OCI-LY7 (cell line): ENCODE measurements at regions not wholly inside any gene's neighbourhood (a gene's known extent, or its start where the extent isn't known, plus 50 kb on each side); places are given as distances from the start of the nearest gene placed in this dataset.

ENCODE experiments used
- BruUV-seq: library from RNA; stranded (reverse); fragments of 400-500 nt; replicated peaks from 2 replicates; lab custom pipeline; 2021; lab: Mats Ljungman, UMichigan
- CTCF ChIA-PET: fragments of 300-600 bp; sonication (Branson Sonifier 250); formaldehyde crosslinking; loops from one replicate; lab custom pipeline; 2022; ENCODE audit warnings: antibody characterized with exemption; ENCODE audit not compliant: unreplicated experiment; lab: Charles Lee
- POLR2A ChIA-PET: fragments of 300-600 bp; sonication (Branson Sonifier 250); formaldehyde crosslinking; loops from one replicate; lab custom pipeline; 2022; ENCODE audit warnings: antibody characterized with exemption; lab: Charles Lee
- DNase-seq: peaks from one replicate; pipeline ENCODE4 v3.0.0-alpha.2; 2015; ENCODE audit warnings: low spot score
- H2AFZ ChIP-seq: fragments of 200-600 bp; sonication (generic), shearing (Covaris generic); 2 replicates; pipeline ENCODE4 v1.6.1; 2014; ENCODE audit warnings: mild to moderate bottlenecking, antibody characterized with exemption, low read length, moderate library complexity
- H3K27ac ChIP-seq: fragments of 200-600 bp; sonication (generic); 2 replicates; pipeline ENCODE4 v1.5.1; 2014; ENCODE audit warnings: mixed run types, low read depth, mild to moderate bottlenecking, moderate library complexity, low read length, inconsistent platforms; ENCODE audit not compliant: poor library complexity, severe bottlenecking
- H3K36me3 ChIP-seq: fragments of 200-600 bp; sonication (generic); 2 replicates; pipeline ENCODE4 v1.6.1; 2014; ENCODE audit warnings: mild to moderate bottlenecking, antibody characterized with exemption, low read length, moderate library complexity, mixed read lengths; ENCODE audit not compliant: insufficient read depth
- H3K4me1 ChIP-seq: fragments of 200-600 bp; sonication (generic); 2 replicates; pipeline ENCODE4 v1.5.1; 2014; ENCODE audit warnings: mild to moderate bottlenecking, low read length; ENCODE audit not compliant: insufficient read depth, poor library complexity, severe bottlenecking
- H3K4me2 ChIP-seq: fragments of 200-600 bp; sonication (generic); 2 replicates; pipeline ENCODE4 v1.6.1; 2014; ENCODE audit warnings: mild to moderate bottlenecking, low read length
- H3K4me3 ChIP-seq: fragments of 200-600 bp; sonication (generic); 2 replicates; pipeline ENCODE4 v1.5.1; 2014; ENCODE audit warnings: mild to moderate bottlenecking, low read depth, low read length; ENCODE audit not compliant: poor library complexity, severe bottlenecking
- H3K79me2 ChIP-seq: fragments of 200-600 bp; sonication (generic); 2 replicates; pipeline ENCODE4 v1.6.1; 2016; ENCODE audit warnings: low read depth, mild to moderate bottlenecking, low read length, moderate library complexity, mixed read lengths; ENCODE audit not compliant: insufficient read depth
- H3K9me2 ChIP-seq: fragments of 200-600 bp; sonication (generic); 2 replicates; pipeline ENCODE4 v1.6.1; 2016; ENCODE audit warnings: mild to moderate bottlenecking, low read length, mixed read lengths; ENCODE audit not compliant: insufficient read depth
- H3K9me3 ChIP-seq: fragments of 200-600 bp; sonication (generic); 2 replicates; pipeline ENCODE4 v1.6.1; 2014; ENCODE audit warnings: mild to moderate bottlenecking, mixed run types, low read length, mixed read lengths
- H4K20me1 ChIP-seq: fragments of 200-600 bp; sonication (generic); 2 replicates; pipeline ENCODE4 v1.6.1; 2014; ENCODE audit warnings: mild to moderate bottlenecking, antibody characterized with exemption, low read length, moderate library complexity, mixed read lengths; ENCODE audit not compliant: insufficient read depth
- EZH2phosphoT487 ChIP-seq: fragments of 200-600 bp; sonication (generic); IDR thresholded peaks from 2 replicates; pipeline ENCODE4 v1.6.1; 2018; ENCODE audit warnings: low read depth, borderline replicate concordance, mild to moderate bottlenecking, mixed run types, antibody characterized with exemption, low read length, moderate library complexity, mixed read lengths
- intact Hi-C: fragments of 100-400 bp; cut with micrococcal nuclease; formaldehyde crosslinking; loops from one replicate; pipeline ENCODE4 v1.10.0; 2022; ENCODE audit not compliant: unreplicated experiment
- TF ChIP-seq, protein P1 (sequence below): fragments of 200-600 bp; sonication (generic); conservative IDR thresholded peaks from 2 replicates; pipeline ENCODE4 v1.5.1; 2014; ENCODE audit warnings: mild to moderate bottlenecking, antibody characterized with exemption, low read length, moderate library complexity, mixed read lengths

DNA sequence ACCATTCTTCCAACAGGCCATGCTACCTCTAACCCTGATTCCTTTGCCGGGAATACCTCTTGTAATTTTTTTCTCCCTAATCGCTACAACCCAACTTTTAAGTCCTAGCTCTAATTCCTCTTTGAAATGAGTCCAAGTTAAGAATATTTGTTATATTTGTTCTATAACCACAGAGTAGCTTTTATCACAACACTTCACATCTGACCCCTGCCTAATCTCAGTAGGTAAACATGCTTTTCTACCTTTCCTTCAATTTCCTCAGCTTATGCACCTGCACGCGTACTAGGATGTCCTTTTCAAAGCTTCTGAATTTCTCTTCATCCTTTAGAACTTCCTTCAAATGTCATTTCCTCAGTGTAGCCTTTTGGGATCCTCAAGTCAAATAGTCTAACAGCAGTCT, 915.5 kb upstream of the LCORL start:
- ChIA-PET POLR2A (interaction anchor here (0.6 to 1.5 kb wide), 3 partner anchors 30 to 161 kb away, joined by 3 read pairs; no protein-coding TSS in a partner anchor), CTCF (no interaction called here)
- H3K79me2 ChIP-seq, result no peaks in the 10 kb centered on the region
- H3K4me3 ChIP-seq, result no peak overlapping the region
- H2AFZ ChIP-seq, result no peak overlapping the region
- no peak overlapping the region for H3K4me2 ChIP-seq
- DNase-seq, result no peak
- TF ChIP-seq, protein P1, sequence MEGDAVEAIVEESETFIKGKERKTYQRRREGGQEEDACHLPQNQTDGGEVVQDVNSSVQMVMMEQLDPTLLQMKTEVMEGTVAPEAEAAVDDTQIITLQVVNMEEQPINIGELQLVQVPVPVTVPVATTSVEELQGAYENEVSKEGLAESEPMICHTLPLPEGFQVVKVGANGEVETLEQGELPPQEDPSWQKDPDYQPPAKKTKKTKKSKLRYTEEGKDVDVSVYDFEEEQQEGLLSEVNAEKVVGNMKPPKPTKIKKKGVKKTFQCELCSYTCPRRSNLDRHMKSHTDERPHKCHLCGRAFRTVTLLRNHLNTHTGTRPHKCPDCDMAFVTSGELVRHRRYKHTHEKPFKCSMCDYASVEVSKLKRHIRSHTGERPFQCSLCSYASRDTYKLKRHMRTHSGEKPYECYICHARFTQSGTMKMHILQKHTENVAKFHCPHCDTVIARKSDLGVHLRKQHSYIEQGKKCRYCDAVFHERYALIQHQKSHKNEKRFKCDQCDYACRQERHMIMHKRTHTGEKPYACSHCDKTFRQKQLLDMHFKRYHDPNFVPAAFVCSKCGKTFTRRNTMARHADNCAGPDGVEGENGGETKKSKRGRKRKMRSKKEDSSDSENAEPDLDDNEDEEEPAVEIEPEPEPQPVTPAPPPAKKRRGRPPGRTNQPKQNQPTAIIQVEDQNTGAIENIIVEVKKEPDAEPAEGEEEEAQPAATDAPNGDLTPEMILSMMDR, result no peak
- no peak for TF ChIP-seq EZH2phosphoT487
- no peak overlapping the region for H3K27ac ChIP-seq
- BruUV-seq, result no TSS peak
- intact Hi-C loops, result no loop called here
- H3K9me2 ChIP-seq, result no peaks in the 10 kb centered on the region
- H4K20me1 ChIP-seq, result no peaks in the 10 kb centered on the region
- peaks cover 5% of the 10 kb centered on the region; the same call in 1 of the 2 replicates for H3K36me3 ChIP-seq
- H3K4me1 ChIP-seq, result peaks cover 30% of the 10 kb centered on the region
- H3K9me3 ChIP-seq, result peaks cover 34% of the 10 kb centered on the region; the same call in 1 of the 2 replicates

DNA sequence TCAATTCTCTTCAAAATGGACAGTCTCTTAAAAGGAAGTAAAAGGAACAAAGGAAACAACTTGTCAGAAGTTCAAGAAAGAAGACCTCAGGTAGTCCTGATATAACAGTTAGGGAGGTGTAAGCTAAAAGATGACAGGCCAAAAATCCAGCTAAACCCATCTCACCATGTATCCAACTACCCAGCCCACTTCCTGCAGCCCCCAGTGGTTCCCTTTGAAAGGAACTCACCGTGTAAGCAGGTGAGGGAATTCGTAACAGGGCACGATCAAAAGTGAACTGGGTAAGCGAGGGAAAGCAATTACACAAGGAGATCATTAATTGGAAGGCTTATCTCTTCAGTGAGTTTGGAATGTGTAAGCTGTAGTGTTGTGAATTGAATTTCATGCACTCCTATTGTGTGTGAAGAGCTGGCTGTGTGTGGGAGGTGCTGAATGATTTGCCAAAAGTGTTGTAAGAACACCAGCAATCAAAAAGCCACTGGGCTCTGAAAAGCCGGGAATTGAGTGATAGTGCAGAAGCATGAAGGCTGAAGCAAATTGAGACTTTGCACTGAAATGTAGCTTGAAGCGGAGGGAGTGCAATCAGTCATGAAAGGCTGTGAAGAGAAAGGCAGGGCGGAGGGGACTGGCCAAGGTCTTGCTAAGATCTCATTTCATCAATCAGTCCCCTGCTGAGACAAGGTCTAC, 914.2 kb upstream of the LCORL start:
- intact Hi-C loops, result loop anchor here (2.0 kb wide), 1 partner anchor 247 kb away; no protein-coding TSS in a partner anchor
- no TSS peak for BruUV-seq
- no peak overlapping the region for H3K4me3 ChIP-seq
- no peaks in the 10 kb centered on the region for H4K20me1 ChIP-seq
- ChIA-PET POLR2A (interaction anchor here (0.6 to 1.1 kb wide), 5 partner anchors 13 to 380 kb away, joined by 3 to 4 read pairs (median 3); no protein-coding TSS in a partner anchor), CTCF (interaction anchor here (1.0 kb wide), 1 partner anchor 17 kb away, joined by 4 read pairs; no protein-coding TSS in a partner anchor)
- H2AFZ ChIP-seq, result peak overlapping the region; percentile 3; the same call in 1 of the 2 replicates
- DNase-seq, result no peak
- peaks cover 30% of the 10 kb centered on the region for H3K4me1 ChIP-seq
- peaks cover 34% of the 10 kb centered on the region; the same call in 1 of the 2 replicates for H3K9me3 ChIP-seq
- TF ChIP-seq EZH2phosphoT487, result no peak
- TF ChIP-seq, protein P1, result no peak
- no peaks in the 10 kb centered on the region for H3K9me2 ChIP-seq
- peaks cover 5% of the 10 kb centered on the region; the same call in 1 of the 2 replicates for H3K36me3 ChIP-seq
- no peak overlapping the region for H3K4me2 ChIP-seq
- H3K27ac ChIP-seq, result no peak overlapping the region
- H3K79me2 ChIP-seq, result no peaks in the 10 kb centered on the region
